Kidney (tissue), 13 donors: ENCODE measurements at regions not wholly inside any gene's neighbourhood (a gene's known extent, or its start where the extent isn't known, plus 50 kb on each side); places are given as distances from the start of the nearest gene placed in this dataset.

Source experiments
- DNase-seq, 5 donors: peaks; one replicate each; pipeline ENCODE4 v3.0.0-alpha.2; 2013 to 2020
- FAIRE-seq: peaks from 2 replicates; lab custom pipeline; 2012; peaks lifted over from hg19 to GRCh38; lab: Jason Lieb, UNC
- H3K27ac ChIP-seq, 2 donors: one replicate each; pipeline ENCODE4 v1.7.0; 2013; ENCODE audit warnings: low read depth in 2 of 2, low read length in 2 of 2, inconsistent platforms in 1 of 2
- H3K27me3 ChIP-seq: one replicate; pipeline ENCODE4 v1.7.1; 2013; ENCODE audit warnings: low read length, inconsistent platforms; ENCODE audit not compliant: control insufficient read depth, insufficient read depth
- H3K36me3 ChIP-seq, 3 donors: one replicate each; pipeline versions ENCODE4 v1.7.0 to v1.7.1; 2013; ENCODE audit warnings: low read length in 3 of 3, control low read depth in 1 of 3, inconsistent platforms in 1 of 3; ENCODE audit not compliant: insufficient read depth in 3 of 3, control insufficient read depth in 2 of 3
- H3K4me1 ChIP-seq, 3 donors: one replicate each; pipeline versions ENCODE4 v1.7.0 to v1.7.1; 2013; ENCODE audit warnings: low read length in 3 of 3, inconsistent platforms in 1 of 3, low read depth in 1 of 3; ENCODE audit not compliant: control insufficient read depth in 2 of 3, insufficient read depth in 2 of 3
- H3K4me3 ChIP-seq, 3 donors: one replicate each; pipeline versions ENCODE4 v1.7.0 to v1.8.1; 2013; ENCODE audit warnings: low read length in 3 of 3, control low read depth in 1 of 3, inconsistent platforms in 1 of 3
- H3K9ac ChIP-seq, 3 donors: one replicate each; pipeline versions ENCODE4 v1.7.0 to v1.7.1; 2013; ENCODE audit warnings: low read length in 3 of 3, control low read depth in 1 of 3, inconsistent platforms in 1 of 3
- H3K9me3 ChIP-seq, 3 donors: one replicate each; pipeline versions ENCODE4 v1.7.0 to v1.7.1; 2013; ENCODE audit warnings: low read length in 3 of 3, control low read depth in 1 of 3, inconsistent platforms in 1 of 3; ENCODE audit not compliant: control insufficient read depth in 2 of 3, insufficient read depth in 1 of 3
- intact Hi-C: fragments of 100-400 bp; cut with DNase I; formaldehyde crosslinking; loops from one replicate; pipeline ENCODE4 v1.11.1; 2022
- TF ChIP-seq, protein P1 (sequence below): IDR thresholded peaks from 3 replicates; pipeline ENCODE4 v1.5.1; 2012; ENCODE audit warnings: mild to moderate bottlenecking, moderate library complexity, borderline replicate concordance; ENCODE audit not compliant: insufficient read depth; ENCODE audit errors: extremely low read depth
- donor health status: control.
- donor health status: control.
- donor health status: control.
- donor health status: control.
- donor health status: control.
- donor health status: DM: yes; HTN: yes; CAD: no.
- donor health status: Normal renal cell carcinoma (clear cell type).

DNA sequence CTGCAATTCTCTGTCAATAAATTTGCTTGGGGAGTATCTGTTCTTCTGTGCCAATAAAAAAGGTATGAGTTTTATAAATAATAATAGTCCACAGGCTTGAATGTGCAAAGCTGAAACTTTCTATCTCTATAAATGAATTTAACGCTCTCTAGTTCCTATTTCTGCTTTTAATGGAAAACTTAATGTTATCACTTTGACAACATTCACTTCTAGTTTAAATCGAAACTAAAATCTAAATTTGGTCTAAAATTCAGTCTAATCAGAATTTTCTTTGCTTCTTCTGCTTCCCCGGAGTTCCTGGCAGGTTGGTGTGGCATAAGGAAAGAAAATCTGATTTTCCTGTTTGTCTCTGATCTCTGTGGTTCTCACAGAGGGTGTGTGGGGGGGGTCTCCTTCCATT is 450.1 kb upstream of the TBL1XR1 start:
- TF ChIP-seq, protein P1, sequence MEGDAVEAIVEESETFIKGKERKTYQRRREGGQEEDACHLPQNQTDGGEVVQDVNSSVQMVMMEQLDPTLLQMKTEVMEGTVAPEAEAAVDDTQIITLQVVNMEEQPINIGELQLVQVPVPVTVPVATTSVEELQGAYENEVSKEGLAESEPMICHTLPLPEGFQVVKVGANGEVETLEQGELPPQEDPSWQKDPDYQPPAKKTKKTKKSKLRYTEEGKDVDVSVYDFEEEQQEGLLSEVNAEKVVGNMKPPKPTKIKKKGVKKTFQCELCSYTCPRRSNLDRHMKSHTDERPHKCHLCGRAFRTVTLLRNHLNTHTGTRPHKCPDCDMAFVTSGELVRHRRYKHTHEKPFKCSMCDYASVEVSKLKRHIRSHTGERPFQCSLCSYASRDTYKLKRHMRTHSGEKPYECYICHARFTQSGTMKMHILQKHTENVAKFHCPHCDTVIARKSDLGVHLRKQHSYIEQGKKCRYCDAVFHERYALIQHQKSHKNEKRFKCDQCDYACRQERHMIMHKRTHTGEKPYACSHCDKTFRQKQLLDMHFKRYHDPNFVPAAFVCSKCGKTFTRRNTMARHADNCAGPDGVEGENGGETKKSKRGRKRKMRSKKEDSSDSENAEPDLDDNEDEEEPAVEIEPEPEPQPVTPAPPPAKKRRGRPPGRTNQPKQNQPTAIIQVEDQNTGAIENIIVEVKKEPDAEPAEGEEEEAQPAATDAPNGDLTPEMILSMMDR = no peak
- Histone ChIP-seq H3K27ac (no peak overlapping the region), H3K9ac (no peak overlapping the region), H3K27me3 (no peaks in the 10 kb centered on the region), H3K9me3 (no peaks in the 10 kb centered on the region), H3K36me3 (no peaks in the 10 kb centered on the region), H3K4me3 (no peak overlapping the region), H3K4me1 (peaks cover 2 to 11% (median 8%) of the 10 kb centered on the region in 3 donors)
- intact Hi-C loops = no loop called here
- FAIRE-seq (no peak), DNase-seq (no peak)

DNA sequence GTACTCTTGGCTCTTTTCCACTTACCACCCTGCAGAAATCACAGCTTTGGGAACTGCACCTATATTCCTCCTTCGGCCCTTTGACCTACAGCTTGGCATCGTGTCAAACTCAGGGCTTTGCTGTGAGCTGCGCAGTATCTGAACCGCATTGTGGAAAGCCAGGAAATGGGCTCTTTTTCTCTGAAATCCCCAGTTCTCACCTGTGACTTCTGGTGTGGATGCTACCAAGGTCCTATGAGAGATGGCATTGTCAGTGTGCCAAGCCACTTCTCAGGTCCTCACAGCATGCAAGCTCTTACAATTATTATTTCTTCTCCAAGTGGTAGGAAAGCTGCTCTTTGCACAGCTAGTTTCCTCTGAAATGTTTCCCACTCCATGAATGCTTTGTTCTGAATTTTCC is 450.6 kb upstream of the TBL1XR1 start:
- Histone ChIP-seq H3K4me1 (peaks cover 3 to 8% (median 4%) of the 10 kb centered on the region in 3 donors), H3K27me3 (no peaks in the 10 kb centered on the region), H3K9ac (no peak overlapping the region), H3K36me3 (no peaks in the 10 kb centered on the region), H3K27ac (no peak overlapping the region), H3K4me3 (no peak overlapping the region), H3K9me3 (no peaks in the 10 kb centered on the region)
- FAIRE-seq (no peak), DNase-seq (no peak)
- intact Hi-C loops = no loop called here
- TF ChIP-seq, protein P1 = no peak

- DNase-seq (peak in 2 of 5 donors; percentile 47 to 65), FAIRE-seq (no peak)
- peaks cover 4 to 15% (median 10%) of the 10 kb centered on the region in 3 donors for H3K4me1 ChIP-seq
- H3K4me3 ChIP-seq = no peak overlapping the region
- TF ChIP-seq, protein P1 = no peak
- intact Hi-C loops = no loop called here
- no peaks in the 10 kb centered on the region for H3K36me3 ChIP-seq
- no peak overlapping the region for H3K27ac ChIP-seq
- no peaks in the 10 kb centered on the region for H3K27me3 ChIP-seq
- H3K9me3 ChIP-seq = no peaks in the 10 kb centered on the region
- no peak overlapping the region for H3K9ac ChIP-seq
Measured at GRCh38 chr3:177652556-177653291, 455.4 kb upstream of the TBL1XR1 start.

GRCh38 chr3:177657243-177657642 is 460.0 kb upstream of the TBL1XR1 start:
- Histone ChIP-seq H3K36me3 (no peaks in the 10 kb centered on the region), H3K9ac (no peak overlapping the region), H3K27me3 (no peaks in the 10 kb centered on the region), H3K9me3 (no peaks in the 10 kb centered on the region), H3K4me3 (no peak overlapping the region), H3K27ac (no peak overlapping the region), H3K4me1 (peaks cover 2 to 22% (median 11%) of the 10 kb centered on the region in 3 donors)
- intact Hi-C loops = no loop called here
- FAIRE-seq (no peak), DNase-seq (no peak)
- TF ChIP-seq, protein P1 = no peak
